Panc1 (cell line): ENCODE measurements at regions not wholly inside any gene's neighbourhood (a gene's known extent, or its start where the extent isn't known, plus 50 kb on each side); places are given as distances from the start of the nearest gene placed in this dataset.

Source experiments
- POLR2AphosphoS5 ChIP-seq: IDR thresholded peaks from 2 replicates; pipeline ENCODE4 v1.6.1; 2012; ENCODE audit warnings: mild to moderate bottlenecking, low read depth, low read length, moderate library complexity
- SIN3A ChIP-seq: IDR thresholded peaks from 2 replicates; pipeline ENCODE4 v1.6.1; 2012; ENCODE audit warnings: low read depth, mild to moderate bottlenecking, low read length, moderate library complexity, borderline replicate concordance; ENCODE audit not compliant: insufficient read depth
- TF ChIP-seq, protein P1 (sequence below): fragments of 450-650 bp; IDR thresholded peaks from 2 replicates; pipeline ENCODE4 v1.5.1; 2017; ENCODE audit warnings: mild to moderate bottlenecking
- TF ChIP-seq, protein P2 (sequence below), 2 experiments: IDR thresholded peaks; 2 replicates each; pipeline ENCODE4 v1.6.1; 2011 to 2012; ENCODE audit warnings: low read depth in 2 of 2, control low read depth in 1 of 2, low read length in 1 of 2, mild to moderate bottlenecking in 1 of 2, moderate library complexity in 1 of 2; ENCODE audit not compliant: insufficient read depth in 1 of 2

DNA sequence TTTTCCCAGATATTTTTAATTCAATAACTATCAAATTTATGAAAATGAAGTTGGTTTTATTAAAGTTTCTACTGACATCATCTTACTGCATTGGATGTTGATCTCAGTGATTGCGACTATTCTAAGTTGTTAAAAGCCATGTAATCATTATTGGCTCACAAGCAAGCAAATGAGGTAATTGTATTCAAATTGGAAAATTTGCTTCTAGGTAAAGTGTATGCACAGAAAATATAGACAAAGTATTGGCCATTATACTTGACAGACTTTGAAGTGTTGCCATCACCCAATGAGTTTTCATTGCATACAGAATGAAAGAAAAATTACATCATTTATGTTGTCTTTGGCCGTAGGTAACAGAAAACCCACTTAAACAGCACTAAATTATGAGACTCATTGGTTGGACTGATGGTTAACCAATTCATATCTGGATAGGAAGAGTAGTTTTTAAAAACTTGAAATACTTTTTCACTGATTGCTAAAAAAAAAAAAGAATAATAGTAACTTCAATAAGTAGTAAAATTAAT lies 299.2 kb downstream of the USP25 start:
- TF ChIP-seq POLR2AphosphoS5 = no peak
- TF ChIP-seq, protein P1, sequence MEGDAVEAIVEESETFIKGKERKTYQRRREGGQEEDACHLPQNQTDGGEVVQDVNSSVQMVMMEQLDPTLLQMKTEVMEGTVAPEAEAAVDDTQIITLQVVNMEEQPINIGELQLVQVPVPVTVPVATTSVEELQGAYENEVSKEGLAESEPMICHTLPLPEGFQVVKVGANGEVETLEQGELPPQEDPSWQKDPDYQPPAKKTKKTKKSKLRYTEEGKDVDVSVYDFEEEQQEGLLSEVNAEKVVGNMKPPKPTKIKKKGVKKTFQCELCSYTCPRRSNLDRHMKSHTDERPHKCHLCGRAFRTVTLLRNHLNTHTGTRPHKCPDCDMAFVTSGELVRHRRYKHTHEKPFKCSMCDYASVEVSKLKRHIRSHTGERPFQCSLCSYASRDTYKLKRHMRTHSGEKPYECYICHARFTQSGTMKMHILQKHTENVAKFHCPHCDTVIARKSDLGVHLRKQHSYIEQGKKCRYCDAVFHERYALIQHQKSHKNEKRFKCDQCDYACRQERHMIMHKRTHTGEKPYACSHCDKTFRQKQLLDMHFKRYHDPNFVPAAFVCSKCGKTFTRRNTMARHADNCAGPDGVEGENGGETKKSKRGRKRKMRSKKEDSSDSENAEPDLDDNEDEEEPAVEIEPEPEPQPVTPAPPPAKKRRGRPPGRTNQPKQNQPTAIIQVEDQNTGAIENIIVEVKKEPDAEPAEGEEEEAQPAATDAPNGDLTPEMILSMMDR = no peak
- TF ChIP-seq, protein P2, sequence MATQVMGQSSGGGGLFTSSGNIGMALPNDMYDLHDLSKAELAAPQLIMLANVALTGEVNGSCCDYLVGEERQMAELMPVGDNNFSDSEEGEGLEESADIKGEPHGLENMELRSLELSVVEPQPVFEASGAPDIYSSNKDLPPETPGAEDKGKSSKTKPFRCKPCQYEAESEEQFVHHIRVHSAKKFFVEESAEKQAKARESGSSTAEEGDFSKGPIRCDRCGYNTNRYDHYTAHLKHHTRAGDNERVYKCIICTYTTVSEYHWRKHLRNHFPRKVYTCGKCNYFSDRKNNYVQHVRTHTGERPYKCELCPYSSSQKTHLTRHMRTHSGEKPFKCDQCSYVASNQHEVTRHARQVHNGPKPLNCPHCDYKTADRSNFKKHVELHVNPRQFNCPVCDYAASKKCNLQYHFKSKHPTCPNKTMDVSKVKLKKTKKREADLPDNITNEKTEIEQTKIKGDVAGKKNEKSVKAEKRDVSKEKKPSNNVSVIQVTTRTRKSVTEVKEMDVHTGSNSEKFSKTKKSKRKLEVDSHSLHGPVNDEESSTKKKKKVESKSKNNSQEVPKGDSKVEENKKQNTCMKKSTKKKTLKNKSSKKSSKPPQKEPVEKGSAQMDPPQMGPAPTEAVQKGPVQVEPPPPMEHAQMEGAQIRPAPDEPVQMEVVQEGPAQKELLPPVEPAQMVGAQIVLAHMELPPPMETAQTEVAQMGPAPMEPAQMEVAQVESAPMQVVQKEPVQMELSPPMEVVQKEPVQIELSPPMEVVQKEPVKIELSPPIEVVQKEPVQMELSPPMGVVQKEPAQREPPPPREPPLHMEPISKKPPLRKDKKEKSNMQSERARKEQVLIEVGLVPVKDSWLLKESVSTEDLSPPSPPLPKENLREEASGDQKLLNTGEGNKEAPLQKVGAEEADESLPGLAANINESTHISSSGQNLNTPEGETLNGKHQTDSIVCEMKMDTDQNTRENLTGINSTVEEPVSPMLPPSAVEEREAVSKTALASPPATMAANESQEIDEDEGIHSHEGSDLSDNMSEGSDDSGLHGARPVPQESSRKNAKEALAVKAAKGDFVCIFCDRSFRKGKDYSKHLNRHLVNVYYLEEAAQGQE (IDR thresholded peaks at IDR 0.05; ENCODE audit: insufficient read depth in 1 of 2, low read depth in 2 of 2, low read length in 1 of 2) = no peak
- no peak for TF ChIP-seq SIN3A
